CD4-positive, alpha-beta T cell (primary cell): ENCODE measurements at regions not wholly inside any gene's neighbourhood (a gene's known extent, or its start where the extent isn't known, plus 50 kb on each side); places are given as distances from the start of the nearest gene placed in this dataset.

Experiments
- ATAC-seq: fragments of 200-7000 bp; cut with Tn5 transposase; one replicate; pipeline ENCODE4 v1.10.0; 2022; ENCODE audit warnings: mild to moderate bottlenecking; ENCODE audit not compliant: poor library complexity
- CTCF ChIA-PET: fragments of 350-600 bp; sonication (Branson Sonifier 250); formaldehyde crosslinking; loops from one replicate; lab custom pipeline; 2021; ENCODE audit warnings: antibody characterized with exemption, inconsistent platforms; lab: Charles Lee
- POLR2A ChIA-PET: fragments of 350-600 bp; sonication (Branson Sonifier 250); formaldehyde crosslinking; loops from one replicate; lab custom pipeline; 2021; ENCODE audit warnings: antibody characterized with exemption, inconsistent platforms; lab: Charles Lee
- DNase-seq, 14 experiments: peaks; one replicate each; pipeline ENCODE4 v3.0.0-alpha.2; 2013 to 2020; ENCODE audit warnings: mixed read lengths in 2 of 14
- H3K27ac ChIP-seq, 2 donors: one replicate each; pipeline versions ENCODE4 v1.5.1 to v1.7.0; 2013; ENCODE audit warnings: low read length in 2 of 2, low read depth in 1 of 2, mild to moderate bottlenecking in 1 of 2
- H3K27me3 ChIP-seq, 2 experiments: 1 replicate in 1 of 2; 2 replicates in 1 of 2; pipeline versions ENCODE4 v1.6.1 to v1.7.0; 2013; ENCODE audit warnings: low read length in 2 of 2, control low read depth in 1 of 2, mild to moderate bottlenecking in 1 of 2, moderate library complexity in 1 of 2; ENCODE audit not compliant: insufficient read depth in 2 of 2, control insufficient read depth in 1 of 2
- H3K36me3 ChIP-seq: one replicate; pipeline ENCODE4 v1.6.1; 2013; ENCODE audit warnings: low read length, control low read depth; ENCODE audit not compliant: insufficient read depth
- H3K4me1 ChIP-seq: one replicate; pipeline ENCODE4 v1.6.1; 2013; ENCODE audit warnings: low read length, control low read depth; ENCODE audit not compliant: insufficient read depth
- H3K4me3 ChIP-seq: one replicate; pipeline ENCODE4 v1.5.1; 2013; ENCODE audit warnings: mild to moderate bottlenecking, low read length, moderate library complexity
- H3K9me3 ChIP-seq, 2 experiments: 1 replicate in 1 of 2; 2 replicates in 1 of 2; pipeline versions ENCODE4 v1.6.1 to v1.7.0; 2013; ENCODE audit warnings: low read length in 2 of 2, mild to moderate bottlenecking in 2 of 2, control low read depth in 1 of 2, moderate library complexity in 1 of 2; ENCODE audit not compliant: control insufficient read depth in 1 of 2, insufficient read depth in 1 of 2
- H3K27ac Mint-ChIP-seq: one replicate; pipeline ENCODE4 v1.8.0; 2020; ENCODE audit warnings: mixed read lengths
- H3K27me3 Mint-ChIP-seq: one replicate; pipeline ENCODE4 v1.8.0; 2021; ENCODE audit warnings: mixed read lengths
- H3K36me3 Mint-ChIP-seq: one replicate; pipeline ENCODE4 v1.8.0; 2021; ENCODE audit warnings: low read depth, mixed read lengths
- H3K4me1 Mint-ChIP-seq: one replicate; pipeline ENCODE4 v1.8.0; 2021; ENCODE audit warnings: low read depth, mixed read lengths
- H3K4me3 Mint-ChIP-seq: one replicate; pipeline ENCODE4 v1.8.0; 2020; ENCODE audit warnings: mild to moderate bottlenecking, mixed read lengths
- H3K9me3 Mint-ChIP-seq: one replicate; pipeline ENCODE4 v1.8.0; 2020; ENCODE audit warnings: mixed read lengths
- intact Hi-C, 2 experiments: fragments of 100-400 bp; cut with DNase I in 1 of 2; cut with micrococcal nuclease in 1 of 2; formaldehyde crosslinking; loops; one replicate each; pipeline versions ENCODE4 v1.15.1 to v1.9.0; 2023 to 2025; cut with DNase I, micrococcal nuclease
- TF ChIP-seq, protein P1 (sequence below): fragments of 200-600 bp; IDR thresholded peaks from one replicate; pipeline ENCODE4 v1.8.0; 2022; ENCODE audit warnings: antibody characterized with exemption, mild to moderate bottlenecking

DNA sequence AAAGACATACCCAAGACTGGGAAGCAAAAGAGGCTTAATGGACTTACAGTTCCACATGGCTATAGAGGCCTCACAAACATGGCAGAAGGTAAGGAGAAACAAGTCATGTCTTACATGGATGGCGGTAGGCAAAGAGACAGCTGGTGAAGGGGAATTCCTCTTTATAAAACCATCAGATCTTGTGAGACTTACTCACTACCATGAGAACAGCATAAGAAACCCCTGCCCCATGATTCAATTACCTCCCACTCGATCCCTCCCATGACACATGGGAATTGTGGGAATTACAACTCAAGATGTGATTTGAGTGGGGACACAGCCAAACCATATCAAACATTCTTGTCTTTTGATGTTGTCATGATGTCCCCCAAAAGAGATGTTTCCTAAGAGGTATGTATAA is 103.3 kb downstream of the DUSP10 start:
- H3K36me3 Mint-ChIP-seq = no peaks in the 10 kb centered on the region
- DNase-seq = no peak
- intact Hi-C loops = no loop called here
- ChIA-PET POLR2A (no interaction called here), CTCF (no interaction called here)
- TF ChIP-seq, protein P1, sequence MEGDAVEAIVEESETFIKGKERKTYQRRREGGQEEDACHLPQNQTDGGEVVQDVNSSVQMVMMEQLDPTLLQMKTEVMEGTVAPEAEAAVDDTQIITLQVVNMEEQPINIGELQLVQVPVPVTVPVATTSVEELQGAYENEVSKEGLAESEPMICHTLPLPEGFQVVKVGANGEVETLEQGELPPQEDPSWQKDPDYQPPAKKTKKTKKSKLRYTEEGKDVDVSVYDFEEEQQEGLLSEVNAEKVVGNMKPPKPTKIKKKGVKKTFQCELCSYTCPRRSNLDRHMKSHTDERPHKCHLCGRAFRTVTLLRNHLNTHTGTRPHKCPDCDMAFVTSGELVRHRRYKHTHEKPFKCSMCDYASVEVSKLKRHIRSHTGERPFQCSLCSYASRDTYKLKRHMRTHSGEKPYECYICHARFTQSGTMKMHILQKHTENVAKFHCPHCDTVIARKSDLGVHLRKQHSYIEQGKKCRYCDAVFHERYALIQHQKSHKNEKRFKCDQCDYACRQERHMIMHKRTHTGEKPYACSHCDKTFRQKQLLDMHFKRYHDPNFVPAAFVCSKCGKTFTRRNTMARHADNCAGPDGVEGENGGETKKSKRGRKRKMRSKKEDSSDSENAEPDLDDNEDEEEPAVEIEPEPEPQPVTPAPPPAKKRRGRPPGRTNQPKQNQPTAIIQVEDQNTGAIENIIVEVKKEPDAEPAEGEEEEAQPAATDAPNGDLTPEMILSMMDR = no peak
- no peak overlapping the region for H3K27ac ChIP-seq
- H3K4me3 Mint-ChIP-seq = no peak overlapping the region
- H3K36me3 ChIP-seq = no peaks in the 10 kb centered on the region
- no peaks in the 10 kb centered on the region for H3K27me3 Mint-ChIP-seq
- no peak for ATAC-seq
- H3K27me3 ChIP-seq = no peaks in the 10 kb centered on the region
- H3K27ac Mint-ChIP-seq = no peak overlapping the region
- no peaks in the 10 kb centered on the region for H3K4me1 ChIP-seq
- no peaks in the 10 kb centered on the region for H3K9me3 ChIP-seq
- no peaks in the 10 kb centered on the region for H3K9me3 Mint-ChIP-seq
- no peaks in the 10 kb centered on the region for H3K4me1 Mint-ChIP-seq
- no peak overlapping the region for H3K4me3 ChIP-seq

DNA sequence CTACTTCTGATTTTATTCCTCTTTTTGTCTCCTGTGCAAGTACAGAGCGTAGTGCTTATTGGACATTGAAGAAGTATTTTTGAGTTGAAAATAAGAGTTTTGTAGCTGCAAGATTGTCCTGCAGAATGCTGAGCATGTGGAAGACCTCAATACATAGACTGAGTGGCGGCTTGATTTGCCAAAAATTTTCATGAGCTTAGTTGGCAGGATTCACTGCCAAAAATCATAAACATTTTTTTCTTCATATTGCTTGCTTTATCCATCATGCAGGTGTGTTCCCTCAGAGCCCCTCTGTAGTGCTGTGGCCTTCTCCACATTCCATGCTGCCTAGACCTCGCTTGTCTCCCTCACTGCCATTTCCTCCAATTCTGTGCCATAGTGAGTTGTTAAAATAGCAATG is 100.1 kb downstream of the DUSP10 start:
- intact Hi-C loops = no loop called here
- CTCF ChIA-PET = interaction anchor here (1.1 kb wide), 1 partner anchor 814 kb away, joined by 3 read pairs; no protein-coding TSS in a partner anchor
- Histone ChIP-seq H3K27ac (no peak overlapping the region), H3K36me3 (no peaks in the 10 kb centered on the region), H3K9me3 (no peaks in the 10 kb centered on the region), H3K4me1 (no peaks in the 10 kb centered on the region), H3K27me3 (no peaks in the 10 kb centered on the region), H3K4me3 (no peak overlapping the region)
- Mint-ChIP-seq H3K9me3 (no peaks in the 10 kb centered on the region), H3K36me3 (no peaks in the 10 kb centered on the region), H3K4me1 (no peaks in the 10 kb centered on the region), H3K27ac (no peak overlapping the region), H3K27me3 (no peaks in the 10 kb centered on the region), H3K4me3 (no peak overlapping the region)
- no peak for ATAC-seq
- POLR2A ChIA-PET = no interaction called here
- TF ChIP-seq, protein P1 = no peak
- no peak for DNase-seq

DNA sequence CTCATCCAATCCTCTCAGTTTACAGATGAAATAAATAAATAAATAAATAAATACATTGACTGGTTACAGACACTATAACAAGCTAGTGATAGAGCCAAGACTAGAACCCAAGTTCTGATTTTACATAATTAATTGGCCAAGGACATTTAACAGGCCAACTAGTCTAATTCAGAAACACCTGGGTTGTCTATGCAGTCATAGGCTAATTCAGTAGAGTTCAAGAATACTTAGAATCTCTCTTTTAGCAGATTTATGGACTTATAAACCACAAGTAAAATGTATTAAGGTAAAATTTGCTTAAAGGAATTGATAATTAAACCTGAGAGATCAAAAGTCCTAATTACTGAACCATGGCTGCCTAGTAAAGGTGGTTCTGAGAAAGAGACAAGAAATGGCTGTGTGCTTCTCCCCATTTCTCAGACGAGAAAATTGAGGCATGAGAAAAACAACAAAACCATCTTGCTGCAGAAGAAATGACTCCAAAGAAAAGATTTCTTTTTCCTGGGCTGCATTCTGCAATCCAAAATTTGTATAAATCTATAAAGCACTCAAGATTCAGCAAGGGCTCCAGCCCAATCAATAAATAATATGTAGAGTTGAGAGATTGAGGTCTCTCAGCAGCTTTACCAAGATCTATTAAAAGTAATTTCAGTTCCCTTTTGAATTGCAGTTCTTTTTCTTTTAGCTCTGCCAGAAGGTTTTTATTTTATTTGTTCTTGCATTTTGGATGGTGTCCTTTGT is 98.3 kb downstream of the DUSP10 start:
- POLR2A ChIA-PET = no interaction called here
- no peaks in the 10 kb centered on the region for H3K27me3 ChIP-seq
- no peaks in the 10 kb centered on the region for H3K36me3 ChIP-seq
- Mint-ChIP-seq H3K27ac (no peak overlapping the region), H3K9me3 (no peaks in the 10 kb centered on the region), H3K36me3 (no peaks in the 10 kb centered on the region), H3K27me3 (no peaks in the 10 kb centered on the region), H3K4me3 (no peak overlapping the region), H3K4me1 (no peaks in the 10 kb centered on the region)
- no peak for ATAC-seq
- H3K4me1 ChIP-seq = no peaks in the 10 kb centered on the region
- no peaks in the 10 kb centered on the region for H3K9me3 ChIP-seq
- TF ChIP-seq, protein P1 = no peak
- H3K27ac ChIP-seq = no peak overlapping the region
- intact Hi-C loops = no loop called here
- no peak for DNase-seq
- CTCF ChIA-PET = no interaction called here
- H3K4me3 ChIP-seq = no peak overlapping the region
